Gastrocnemius medialis (tissue), 4 donors: ENCODE measurements at regions not wholly inside any gene's neighbourhood (a gene's known extent, or its start where the extent isn't known, plus 50 kb on each side); places are given as distances from the start of the nearest gene placed in this dataset.

Experiments
- ATAC-seq, 2 donors: fragments of 150-250 bp; one replicate each; pipeline ENCODE4 v1.9.1; 2016
- DNase-seq, 2 donors: peaks; one replicate each; pipeline ENCODE4 v3.0.0-alpha.2; 2019
- H3K27ac ChIP-seq, 4 donors: fragments of 200-600 bp; sonication (generic); 1 replicate in 1 of 4; 2 replicates in 3 of 4; pipeline ENCODE4 v1.5.1; 2016 to 2018; ENCODE audit warnings: mild to moderate bottlenecking in 2 of 4, moderate library complexity in 1 of 4
- H3K27me3 ChIP-seq, 3 donors: fragments of 200-600 bp; sonication (generic) in 2 of 3; 1 replicate in 1 of 3; 2 replicates in 2 of 3; pipeline versions ENCODE4 v1.5.1 to v1.6.0; 2016 to 2019; ENCODE audit warnings: mild to moderate bottlenecking in 1 of 3, moderate library complexity in 1 of 3
- H3K36me3 ChIP-seq, 2 donors: fragments of 200-600 bp; sonication (generic) in 1 of 2; one replicate each; pipeline ENCODE4 v1.5.1; 2017 to 2018
- H3K4me1 ChIP-seq, 2 donors: fragments of 200-600 bp; sonication (generic) in 1 of 2; one replicate each; pipeline ENCODE4 v1.5.1; 2016 to 2017; ENCODE audit warnings: mild to moderate bottlenecking in 2 of 2
- H3K4me3 ChIP-seq, 4 donors: fragments of 200-600 bp; sonication (generic) in 3 of 4; 1 replicate in 1 of 4; 2 replicates in 3 of 4; pipeline ENCODE4 v1.5.1; 2016 to 2019; ENCODE audit warnings: mild to moderate bottlenecking in 2 of 4
- H3K9me3 ChIP-seq, 3 donors: fragments of 200-600 bp; sonication (generic) in 2 of 3; 1 replicate in 1 of 3; 2 replicates in 2 of 3; pipeline ENCODE4 v1.5.1; 2016 to 2019
- CTCF ChIP-seq, 5 experiments: fragments of 450-650 bp in 3 of 5; fragments of 200-600 bp in 2 of 5; sonication (generic) in 2 of 5; IDR thresholded peaks in 4 of 5; conservative IDR thresholded peaks in 1 of 5; 1 replicate in 4 of 5; 2 replicates in 1 of 5; pipeline ENCODE4 v1.5.1; 2016 to 2019; ENCODE audit warnings: antibody characterized with exemption in 5 of 5, mild to moderate bottlenecking in 3 of 5, moderate library complexity in 3 of 5
- POLR2A ChIP-seq, 2 donors: fragments of 450-650 bp; IDR thresholded peaks; one replicate each; pipeline ENCODE4 v1.6.1; 2017; ENCODE audit warnings: antibody characterized with exemption in 2 of 2, mild to moderate bottlenecking in 2 of 2, moderate library complexity in 2 of 2
- in situ Hi-C, 4 donors: fragments of 200-750 bp; cut with MboI; loops; one replicate each; pipeline versions ENCODE4 v1.15.0 to v1.8.0; 2017; ENCODE audit warnings: low sequenced_read_pairs in 4 of 4
- intact Hi-C: fragments of 100-400 bp; cut with DNase I; formaldehyde crosslinking; loops from one replicate; pipeline ENCODE4 v1.15.1; 2023; ENCODE audit warnings: low total_unique reads

- Histone ChIP-seq H3K27ac (no peak overlapping the region), H3K36me3 (no peaks in the 10 kb centered on the region), H3K4me1 (no peaks in the 10 kb centered on the region), H3K27me3 (no peaks in the 10 kb centered on the region), H3K9me3 (no peaks in the 10 kb centered on the region), H3K4me3 (no peak overlapping the region)
- in situ Hi-C loops = no loop called here
- TF ChIP-seq CTCF (IDR thresholded peaks at IDR 0.05 in 4 of 5, conservative IDR thresholded peaks at IDR 0.05 in 1 of 5) (no peak), POLR2A (IDR thresholded peaks at IDR 0.05) (no peak)
- DNase-seq (no peak), ATAC-seq (no peak)
- intact Hi-C loops = loop anchor here (10.0 kb wide), 1 partner anchor 59 kb away; no protein-coding TSS in a partner anchor
Observed at GRCh38 chr9:26066237-26066636, 388.0 kb upstream of the TUSC1 start.

- ATAC-seq (no peak), DNase-seq (no peak)
- H3K27me3 ChIP-seq = no peaks in the 10 kb centered on the region
- intact Hi-C loops (loop anchor here (10.0 kb wide), 1 partner anchor 63 kb away; no protein-coding TSS in a partner anchor), in situ Hi-C loops (no loop called here)
- no peaks in the 10 kb centered on the region for H3K4me1 ChIP-seq
- no peak for TF ChIP-seq CTCF (IDR thresholded peaks at IDR 0.05 in 4 of 5, conservative IDR thresholded peaks at IDR 0.05 in 1 of 5)
- TF ChIP-seq POLR2A (IDR thresholded peaks at IDR 0.05) = no peak
- H3K27ac ChIP-seq = no peak overlapping the region
- no peak overlapping the region for H3K4me3 ChIP-seq
- H3K9me3 ChIP-seq = no peaks in the 10 kb centered on the region
- H3K36me3 ChIP-seq = no peaks in the 10 kb centered on the region
Observed at GRCh38 chr9:26061948-26062575, 383.8 kb upstream of the TUSC1 start.

GRCh38 chr9:26058111-26058895 is 380.1 kb upstream of the TUSC1 start:
- intact Hi-C loops (no loop called here), in situ Hi-C loops (no loop called here)
- H3K4me1 ChIP-seq = no peaks in the 10 kb centered on the region
- no peak for DNase-seq
- H3K9me3 ChIP-seq = no peaks in the 10 kb centered on the region
- no peak overlapping the region for H3K4me3 ChIP-seq
- no peak for TF ChIP-seq CTCF (IDR thresholded peaks at IDR 0.05 in 4 of 5, conservative IDR thresholded peaks at IDR 0.05 in 1 of 5)
- no peak for TF ChIP-seq POLR2A (IDR thresholded peaks at IDR 0.05)
- no peaks in the 10 kb centered on the region for H3K36me3 ChIP-seq
- ATAC-seq = no peak
- no peaks in the 10 kb centered on the region for H3K27me3 ChIP-seq
- H3K27ac ChIP-seq = no peak overlapping the region

GRCh38 chr9:26057050-26057449 is 378.8 kb upstream of the TUSC1 start:
- intact Hi-C loops (no loop called here), in situ Hi-C loops (no loop called here)
- Histone ChIP-seq H3K36me3 (no peaks in the 10 kb centered on the region), H3K9me3 (no peaks in the 10 kb centered on the region), H3K27ac (no peak overlapping the region), H3K27me3 (no peaks in the 10 kb centered on the region), H3K4me3 (no peak overlapping the region), H3K4me1 (no peaks in the 10 kb centered on the region)
- TF ChIP-seq CTCF (IDR thresholded peaks at IDR 0.05 in 4 of 5, conservative IDR thresholded peaks at IDR 0.05 in 1 of 5) (no peak), POLR2A (IDR thresholded peaks at IDR 0.05) (no peak)
- ATAC-seq = no peak
- no peak for DNase-seq
